A673 (cell line): ENCODE measurements at regions not wholly inside any gene's neighbourhood (a gene's known extent, or its start where the extent isn't known, plus 50 kb on each side); places are given as distances from the start of the nearest gene placed in this dataset.

Experiments
- BruUV-seq: library from RNA; stranded (reverse); fragments of 400-500 nt; replicated peaks from 2 replicates; lab custom pipeline; 2021; lab: Mats Ljungman, UMichigan
- CTCF ChIA-PET: fragments of 300-600 bp; sonication (Branson Sonifier 250); formaldehyde crosslinking; loops from one replicate; lab custom pipeline; 2022; ENCODE audit warnings: antibody characterized with exemption; lab: Charles Lee
- POLR2A ChIA-PET: fragments of 300-600 bp; sonication (Branson Sonifier 250); formaldehyde crosslinking; loops from one replicate; lab custom pipeline; 2022; ENCODE audit warnings: antibody characterized with exemption; ENCODE audit not compliant: low non-redundant PET; lab: Charles Lee
- DNase-seq: peaks from one replicate; pipeline ENCODE4 v3.0.0-alpha.2; 2015; ENCODE audit warnings: low spot score
- H3K27ac ChIP-seq: fragments of 200-600 bp; sonication (generic); 2 replicates; pipeline ENCODE4 v1.5.1; 2016; ENCODE audit warnings: mixed run types, low read depth, mild to moderate bottlenecking, mixed read lengths, antibody characterized with exemption, low read length; ENCODE audit not compliant: poor library complexity, severe bottlenecking
- H3K27me3 ChIP-seq: fragments of 200-600 bp; sonication (generic); replicated peaks from 2 replicates; pipeline ENCODE4 v1.6.1; 2017; ENCODE audit warnings: mixed run types, low read depth, mild to moderate bottlenecking, mixed read lengths, antibody characterized with exemption, low read length; ENCODE audit not compliant: insufficient read depth, poor library complexity
- H3K36me3 ChIP-seq: fragments of 200-600 bp; sonication (generic); 2 replicates; pipeline ENCODE4 v1.6.1; 2016; ENCODE audit warnings: mixed run types, mild to moderate bottlenecking, mixed read lengths, antibody characterized with exemption, low read length; ENCODE audit not compliant: insufficient read depth, poor library complexity, severe bottlenecking
- H3K4me1 ChIP-seq: fragments of 200-600 bp; sonication (generic); 2 replicates; pipeline ENCODE4 v1.6.1; 2017; ENCODE audit warnings: mixed run types, mild to moderate bottlenecking, mixed read lengths, antibody characterized with exemption, low read length; ENCODE audit not compliant: insufficient read depth, poor library complexity, severe bottlenecking
- H3K4me3 ChIP-seq: fragments of 200-600 bp; sonication (generic); 2 replicates; pipeline ENCODE4 v1.5.1; 2016; ENCODE audit warnings: low read depth, mixed run types, mild to moderate bottlenecking, mixed read lengths, low read length; ENCODE audit not compliant: poor library complexity, severe bottlenecking
- H3K9me3 ChIP-seq: fragments of 200-600 bp; sonication (generic); 2 replicates; pipeline ENCODE4 v1.6.1; 2016; ENCODE audit warnings: mixed run types, low read depth, mild to moderate bottlenecking, mixed read lengths, antibody characterized with exemption, low read length; ENCODE audit not compliant: poor library complexity, severe bottlenecking
- CTCF ChIP-seq: fragments of 300-800, 200-600 bp; sonication (generic); conservative IDR thresholded peaks from 2 replicates; pipeline ENCODE4 v1.5.1; 2017; ENCODE audit warnings: low read depth, mild to moderate bottlenecking, antibody characterized with exemption, low read length, moderate library complexity, mixed read lengths
- EZH2 ChIP-seq: fragments of 200-600 bp; sonication (generic); IDR thresholded peaks from 2 replicates; pipeline ENCODE4 v1.6.1; 2017; ENCODE audit warnings: borderline replicate concordance, low read depth, mild to moderate bottlenecking, mixed read lengths, antibody characterized with exemption, low read length; ENCODE audit not compliant: poor library complexity, severe bottlenecking
- intact Hi-C: fragments of 100-400 bp; cut with micrococcal nuclease; formaldehyde crosslinking; loops from one replicate; pipeline ENCODE4 v1.10.0; 2022; ENCODE audit not compliant: unreplicated experiment

GRCh38 chr15:53437985-53438841, 321.2 kb downstream of the WDR72 start:
- no peak for TF ChIP-seq CTCF
- TF ChIP-seq EZH2: no peak
- Histone ChIP-seq H3K4me1 (no peaks in the 10 kb centered on the region), H3K27me3 (no peaks in the 10 kb centered on the region), H3K27ac (no peak overlapping the region), H3K4me3 (no peak overlapping the region), H3K36me3 (no peaks in the 10 kb centered on the region), H3K9me3 (no peaks in the 10 kb centered on the region)
- no peak for DNase-seq
- ChIA-PET POLR2A (no interaction called here), CTCF (no interaction called here)
- BruUV-seq: no TSS peak
- intact Hi-C loops: no loop called here

- BruUV-seq: no TSS peak
- Histone ChIP-seq H3K4me3 (no peak overlapping the region), H3K9me3 (no peaks in the 10 kb centered on the region), H3K27me3 (no peaks in the 10 kb centered on the region), H3K27ac (no peak overlapping the region), H3K36me3 (no peaks in the 10 kb centered on the region), H3K4me1 (no peaks in the 10 kb centered on the region)
- ChIA-PET CTCF (no interaction called here), POLR2A (no interaction called here)
- intact Hi-C loops: no loop called here
- no peak for TF ChIP-seq CTCF
- no peak for TF ChIP-seq EZH2
- no peak for DNase-seq
These were observed 322.1 kb downstream of the WDR72 start for GRCh38 chr15:53437366-53437765.

GRCh38 chr15:53434174-53434678, 325.2 kb downstream of the WDR72 start:
- H3K27me3 ChIP-seq: no peaks in the 10 kb centered on the region
- H3K4me1 ChIP-seq: no peaks in the 10 kb centered on the region
- ChIA-PET POLR2A (no interaction called here), CTCF (no interaction called here)
- no peak overlapping the region for H3K27ac ChIP-seq
- TF ChIP-seq CTCF (no peak), EZH2 (no peak)
- H3K4me3 ChIP-seq: no peak overlapping the region
- intact Hi-C loops: no loop called here
- no TSS peak for BruUV-seq
- no peak for DNase-seq
- H3K9me3 ChIP-seq: no peaks in the 10 kb centered on the region
- H3K36me3 ChIP-seq: no peaks in the 10 kb centered on the region
